PFSK-1 (cell line): ENCODE measurements at regions not wholly inside any gene's neighbourhood (a gene's known extent, or its start where the extent isn't known, plus 50 kb on each side); places are given as distances from the start of the nearest gene placed in this dataset.

Source experiments
- FOXP2 ChIP-seq: optimal IDR thresholded peaks from 2 replicates; pipeline ENCODE3; 2011; ENCODE audit warnings: borderline replicate concordance, control low read depth, inconsistent platforms; ENCODE audit not compliant: insufficient read depth; ENCODE audit errors: extremely low read length, extremely low read depth
- POLR2AphosphoS5 ChIP-seq: IDR thresholded peaks from 2 replicates; pipeline ENCODE4 v1.6.1; 2012; ENCODE audit warnings: low read depth, mild to moderate bottlenecking, control low read depth, low read length, moderate library complexity
- SIN3A ChIP-seq: IDR thresholded peaks from 2 replicates; pipeline ENCODE4 v1.6.1; 2012; ENCODE audit warnings: mild to moderate bottlenecking, low read length, moderate library complexity, borderline replicate concordance; ENCODE audit not compliant: insufficient read depth
- TAF1 ChIP-seq: IDR thresholded peaks from 2 replicates; pipeline ENCODE4 v1.6.1; 2012; ENCODE audit warnings: low read length, control low read depth, borderline replicate concordance; ENCODE audit not compliant: insufficient read depth
- TF ChIP-seq, protein P1 (sequence below), 2 experiments: IDR thresholded peaks; 2 replicates each; pipeline versions ENCODE4 v1.6.1 to v1.8.0; 2011 to 2012; ENCODE audit warnings: low read depth in 2 of 2, low read length in 2 of 2, control low read depth in 1 of 2, inconsistent platforms in 1 of 2, mild to moderate bottlenecking in 1 of 2, moderate library complexity in 1 of 2; ENCODE audit not compliant: insufficient read depth in 1 of 2

GRCh38 chr4:181647396-181648147, 595.6 kb upstream of the TENM3 start:
- no peak for TF ChIP-seq TAF1
- TF ChIP-seq, protein P1, sequence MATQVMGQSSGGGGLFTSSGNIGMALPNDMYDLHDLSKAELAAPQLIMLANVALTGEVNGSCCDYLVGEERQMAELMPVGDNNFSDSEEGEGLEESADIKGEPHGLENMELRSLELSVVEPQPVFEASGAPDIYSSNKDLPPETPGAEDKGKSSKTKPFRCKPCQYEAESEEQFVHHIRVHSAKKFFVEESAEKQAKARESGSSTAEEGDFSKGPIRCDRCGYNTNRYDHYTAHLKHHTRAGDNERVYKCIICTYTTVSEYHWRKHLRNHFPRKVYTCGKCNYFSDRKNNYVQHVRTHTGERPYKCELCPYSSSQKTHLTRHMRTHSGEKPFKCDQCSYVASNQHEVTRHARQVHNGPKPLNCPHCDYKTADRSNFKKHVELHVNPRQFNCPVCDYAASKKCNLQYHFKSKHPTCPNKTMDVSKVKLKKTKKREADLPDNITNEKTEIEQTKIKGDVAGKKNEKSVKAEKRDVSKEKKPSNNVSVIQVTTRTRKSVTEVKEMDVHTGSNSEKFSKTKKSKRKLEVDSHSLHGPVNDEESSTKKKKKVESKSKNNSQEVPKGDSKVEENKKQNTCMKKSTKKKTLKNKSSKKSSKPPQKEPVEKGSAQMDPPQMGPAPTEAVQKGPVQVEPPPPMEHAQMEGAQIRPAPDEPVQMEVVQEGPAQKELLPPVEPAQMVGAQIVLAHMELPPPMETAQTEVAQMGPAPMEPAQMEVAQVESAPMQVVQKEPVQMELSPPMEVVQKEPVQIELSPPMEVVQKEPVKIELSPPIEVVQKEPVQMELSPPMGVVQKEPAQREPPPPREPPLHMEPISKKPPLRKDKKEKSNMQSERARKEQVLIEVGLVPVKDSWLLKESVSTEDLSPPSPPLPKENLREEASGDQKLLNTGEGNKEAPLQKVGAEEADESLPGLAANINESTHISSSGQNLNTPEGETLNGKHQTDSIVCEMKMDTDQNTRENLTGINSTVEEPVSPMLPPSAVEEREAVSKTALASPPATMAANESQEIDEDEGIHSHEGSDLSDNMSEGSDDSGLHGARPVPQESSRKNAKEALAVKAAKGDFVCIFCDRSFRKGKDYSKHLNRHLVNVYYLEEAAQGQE (IDR thresholded peaks at IDR 0.05; ENCODE audit: insufficient read depth in 1 of 2, low read depth in 2 of 2, low read length in 2 of 2): no peak
- TF ChIP-seq SIN3A: no peak
- no peak for TF ChIP-seq POLR2AphosphoS5
- no peak for TF ChIP-seq FOXP2

GRCh38 chr4:181650033-181650825, 593.0 kb upstream of the TENM3 start:
- TF ChIP-seq, protein P1 (IDR thresholded peaks at IDR 0.05; ENCODE audit: insufficient read depth in 1 of 2, low read depth in 2 of 2, low read length in 2 of 2): no peak
- TF ChIP-seq SIN3A (no peak), TAF1 (no peak), FOXP2 (no peak), POLR2AphosphoS5 (no peak)

DNA sequence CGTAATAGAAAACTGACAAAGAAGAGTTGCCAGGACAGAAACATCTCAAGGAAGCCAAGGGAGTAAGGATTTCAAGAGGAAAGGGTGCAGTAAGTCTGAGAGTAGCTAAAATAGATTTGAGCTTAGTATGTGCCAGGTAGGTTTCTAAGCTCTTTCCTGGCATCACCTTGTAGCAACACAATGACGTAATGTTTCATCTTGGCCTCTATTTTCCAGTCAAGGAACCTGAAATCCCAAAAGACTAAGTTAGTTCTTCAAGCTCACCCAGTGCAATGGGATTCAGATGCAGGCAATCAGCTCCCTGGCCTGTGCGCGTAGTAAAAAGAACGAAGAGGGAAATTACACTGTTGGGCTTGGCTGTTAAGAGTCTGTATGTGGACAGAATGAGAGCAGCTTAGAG, 586.5 kb upstream of the TENM3 start:
- TF ChIP-seq, protein P1 (IDR thresholded peaks at IDR 0.05; ENCODE audit: insufficient read depth in 1 of 2, low read depth in 2 of 2, low read length in 2 of 2): no peak
- TF ChIP-seq SIN3A (no peak), FOXP2 (no peak), POLR2AphosphoS5 (no peak), TAF1 (no peak)

DNA sequence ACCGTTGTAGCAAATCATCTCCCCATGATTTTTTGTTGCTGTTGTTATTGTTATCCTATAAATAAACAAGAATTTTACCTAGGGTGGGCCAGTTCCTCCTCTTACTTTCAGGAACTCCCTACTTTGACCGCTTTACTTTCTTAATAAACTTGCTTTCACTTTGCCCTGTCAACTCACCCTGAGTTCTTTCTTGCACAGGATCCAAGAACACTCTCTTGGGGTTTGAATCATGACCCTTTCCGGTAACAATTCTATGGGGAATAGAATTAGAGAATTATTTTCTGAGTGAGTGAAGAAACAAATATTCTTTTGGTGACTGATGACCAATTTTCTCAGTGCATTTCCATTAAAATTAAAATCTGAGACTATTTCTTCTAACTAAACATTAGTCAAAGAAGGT, 584.0 kb upstream of the TENM3 start:
- no peak for TF ChIP-seq SIN3A
- TF ChIP-seq, protein P1 (IDR thresholded peaks at IDR 0.05; ENCODE audit: insufficient read depth in 1 of 2, low read depth in 2 of 2, low read length in 2 of 2): no peak
- TF ChIP-seq TAF1: no peak
- no peak for TF ChIP-seq POLR2AphosphoS5
